ENCODE measurements at regions not wholly inside any gene's neighbourhood (a gene's known extent, or its start where the extent isn't known, plus 50 kb on each side); places are given as distances from the start of the nearest gene placed in this dataset.

DNA sequence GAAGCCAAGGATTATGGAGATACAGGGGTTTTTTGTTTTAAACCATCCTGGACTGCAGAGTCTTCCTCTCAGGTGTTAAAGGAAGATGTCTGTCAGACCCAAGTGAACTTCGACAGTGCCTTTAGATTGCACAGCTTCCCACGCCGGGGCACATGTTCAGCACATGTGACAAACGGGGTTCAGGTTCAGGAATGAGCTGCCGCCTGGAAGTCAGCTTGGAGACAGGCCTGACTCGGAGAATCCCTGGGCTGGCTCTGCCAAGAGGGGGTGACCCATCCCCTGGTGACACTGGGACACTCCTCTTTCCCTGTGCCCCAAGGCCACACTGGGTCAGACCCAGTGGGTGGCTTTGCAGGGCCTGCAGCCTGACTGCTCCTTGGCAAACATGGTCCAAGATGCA is 359.3 kb upstream of the SALL3 start:
- no peak for DNase-seq

DNA sequence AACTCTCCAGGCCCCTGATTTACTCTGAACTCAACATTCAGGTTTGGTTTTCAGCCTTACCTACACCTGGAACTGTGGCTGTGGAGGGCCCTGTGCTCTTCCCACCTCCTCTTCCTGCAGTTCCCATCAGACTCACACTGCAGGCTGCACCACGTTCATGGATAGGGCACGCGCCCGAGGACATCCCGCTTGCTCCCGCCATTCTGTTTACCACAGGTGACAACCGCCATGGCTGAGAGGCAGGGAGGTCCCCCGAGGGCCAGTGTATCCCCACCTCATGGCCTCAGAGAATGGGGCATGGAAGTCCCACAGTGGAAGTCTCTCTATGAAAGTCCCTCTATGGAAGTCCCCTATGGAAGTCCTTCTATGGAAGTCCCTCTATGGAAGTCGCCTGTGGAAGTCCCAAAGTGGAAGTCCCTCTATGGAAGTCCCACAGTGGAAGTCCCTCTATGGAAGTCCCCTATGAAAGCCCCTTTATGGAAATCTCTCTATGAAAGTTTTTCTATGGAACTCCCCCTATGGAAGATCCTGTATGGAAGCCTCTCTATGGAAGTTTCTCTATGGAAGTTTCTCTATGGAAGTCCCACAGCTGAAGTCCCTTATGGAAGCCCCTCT is 358.4 kb upstream of the SALL3 start:
- no peak for DNase-seq

- DNase-seq = no peak
Observed at GRCh38 chr18:78622251-78622906, 357.2 kb upstream of the SALL3 start.

- no peak for DNase-seq
Observed at GRCh38 chr18:78622907-78623541, 356.6 kb upstream of the SALL3 start.

DNA sequence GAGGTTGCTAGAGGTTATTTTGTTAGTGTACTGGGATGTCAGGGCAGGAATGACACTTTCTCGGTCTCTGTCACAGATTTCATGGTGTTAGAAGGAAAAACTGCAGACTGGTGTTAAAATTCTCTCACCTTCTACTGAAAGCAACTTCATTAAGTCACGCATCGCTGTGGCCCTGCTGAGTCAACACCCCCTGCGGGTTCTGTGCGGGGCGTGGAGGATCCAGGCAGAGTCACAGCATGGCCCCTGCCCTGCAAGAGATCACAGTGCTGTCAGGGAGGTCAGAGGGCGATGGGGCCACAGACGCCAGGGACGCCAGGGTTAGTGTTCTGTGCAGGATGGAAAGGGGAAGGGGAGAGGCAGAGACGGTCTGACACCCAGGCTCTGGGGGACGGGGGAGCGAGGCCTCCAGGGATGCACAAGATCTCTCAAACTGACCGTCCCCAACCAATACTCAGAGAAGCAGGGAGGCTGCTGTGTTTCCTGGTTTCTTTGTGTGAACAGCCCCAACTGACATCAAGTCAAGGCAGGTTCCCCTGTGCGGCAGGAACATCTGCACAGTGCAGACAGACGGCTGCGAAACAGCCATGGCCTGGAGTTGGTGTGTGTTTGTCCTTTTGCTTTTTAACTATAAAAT is 354.9 kb upstream of the SALL3 start:
- DNase-seq = no peak

DNA sequence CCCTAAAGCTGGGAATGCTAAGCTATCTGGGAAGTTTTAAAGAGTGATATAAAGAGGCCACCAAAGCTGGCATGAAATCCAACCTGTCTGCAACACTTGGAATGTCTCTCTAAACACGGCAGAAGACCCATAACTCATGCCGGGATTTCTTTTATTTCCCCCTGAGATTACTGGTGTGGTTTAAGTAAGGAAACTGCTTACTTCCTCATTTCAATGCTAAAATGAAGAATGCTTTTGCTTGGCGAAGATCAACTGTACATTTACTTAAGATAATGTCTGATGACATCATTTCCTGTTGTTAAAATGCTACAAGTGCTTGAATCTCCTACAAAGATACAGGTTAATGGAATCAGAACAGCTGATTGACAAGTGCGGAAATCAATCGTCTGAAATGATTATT is 353.8 kb upstream of the SALL3 start:
- no peak for DNase-seq

DNA sequence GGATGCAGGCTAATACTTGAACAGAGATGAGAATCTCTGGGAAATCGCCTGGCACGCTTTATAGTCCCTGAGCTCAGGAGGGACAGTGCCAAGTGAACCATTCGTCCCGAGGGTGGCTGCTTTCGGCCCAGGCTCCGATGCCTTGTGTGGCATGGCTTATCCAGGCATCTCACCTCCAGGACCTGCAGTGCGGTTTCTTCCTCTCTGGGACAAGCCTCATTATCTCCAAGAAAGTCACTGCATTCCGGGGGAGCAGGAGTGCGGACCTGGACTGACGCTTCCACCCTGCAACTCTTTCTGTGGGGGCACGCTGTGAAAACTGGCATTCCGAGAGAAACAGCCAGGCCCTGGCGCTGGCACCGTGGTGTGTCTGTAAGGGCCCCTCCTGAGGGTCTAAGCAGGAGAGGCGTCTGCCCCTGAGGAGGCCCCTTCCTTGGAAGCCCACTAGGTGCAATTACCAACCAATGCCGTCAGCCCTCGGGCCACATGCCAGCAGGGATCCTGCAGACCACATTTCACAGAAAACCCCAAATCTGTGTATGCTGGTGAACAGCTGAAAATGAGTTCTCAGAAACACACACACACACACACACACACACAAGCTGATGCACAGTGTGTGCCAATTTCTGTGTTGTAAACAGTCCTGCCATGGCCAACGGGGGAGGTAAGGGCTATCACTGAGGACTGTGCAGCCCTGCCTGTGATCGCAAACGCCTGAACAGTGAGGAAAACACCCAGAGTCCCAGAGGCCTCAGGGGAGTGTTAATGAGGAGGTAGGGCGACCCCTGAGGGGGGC is 351.9 kb upstream of the SALL3 start:
- DNase-seq = no peak

- DNase-seq = no peak
Observed at GRCh38 chr18:78629426-78629825, 350.2 kb upstream of the SALL3 start.

DNA sequence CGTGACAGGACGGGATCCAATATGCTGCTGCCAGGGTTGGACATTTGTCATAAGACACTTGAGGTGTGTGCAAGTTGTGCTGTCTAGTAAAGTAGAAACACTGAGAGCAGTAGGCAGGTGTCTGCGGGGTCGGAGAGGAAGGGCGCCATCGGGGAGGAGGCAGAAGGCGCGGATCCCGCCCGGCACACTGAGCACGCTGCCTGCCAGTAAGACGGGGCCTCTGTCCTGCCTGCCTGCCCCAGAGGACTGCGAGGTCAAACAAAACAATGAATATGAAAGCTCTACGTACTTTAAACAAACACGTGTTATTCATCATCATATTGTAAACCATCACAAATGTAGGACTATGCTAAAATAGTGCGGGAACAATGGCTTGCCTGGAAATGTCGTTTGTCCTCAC is 349.3 kb upstream of the SALL3 start:
- DNase-seq = no peak

- no peak for DNase-seq
Observed at GRCh38 chr18:78630981-78631510, 348.6 kb upstream of the SALL3 start.

DNA sequence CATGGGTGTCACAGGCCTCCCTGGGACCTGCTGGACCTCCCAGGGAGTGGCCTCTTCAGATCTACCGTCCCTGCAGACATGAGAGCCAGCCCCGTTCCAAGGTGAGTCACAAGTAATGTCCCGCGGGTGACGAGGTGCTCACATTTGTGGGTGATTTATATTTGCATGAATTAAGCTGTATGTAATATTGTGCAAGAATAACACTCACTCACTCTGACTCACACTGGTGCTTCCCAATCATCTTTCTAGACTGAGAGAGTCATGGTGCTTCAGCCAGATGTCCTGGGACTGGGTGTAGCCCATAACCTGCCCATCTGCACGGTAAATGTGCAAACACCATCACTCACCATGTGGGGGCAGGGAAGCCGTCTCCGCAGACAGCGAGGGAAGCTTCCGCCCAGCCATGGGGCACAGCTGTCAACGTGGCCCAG is 347.5 kb upstream of the SALL3 start:
- DNase-seq = no peak

GRCh38 chr18:78634061-78634696 is 345.4 kb upstream of the SALL3 start:
- DNase-seq = no peak

- DNase-seq = no peak
Observed at GRCh38 chr18:78635093-78635800, 344.4 kb upstream of the SALL3 start.

DNA sequence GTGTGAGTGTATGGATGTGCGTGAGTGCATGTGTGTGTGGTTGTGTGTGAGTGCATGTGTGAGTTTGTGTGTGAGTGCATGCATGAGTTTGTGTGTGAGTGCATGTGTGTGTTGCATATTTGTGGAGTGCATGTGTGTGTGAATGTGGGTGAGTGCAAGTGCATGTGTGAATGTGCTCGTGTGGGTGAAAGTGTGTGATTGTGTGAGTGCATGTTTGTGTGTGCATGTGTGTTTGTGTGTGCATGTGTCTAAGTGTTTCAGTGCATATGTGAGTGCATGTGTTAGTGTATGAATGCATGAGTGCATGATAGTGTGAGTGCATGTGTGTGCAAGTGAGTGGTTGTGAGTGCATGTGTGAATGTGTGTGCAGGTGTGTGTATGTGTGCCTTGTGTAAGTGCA is 343.4 kb upstream of the SALL3 start:
- no peak for DNase-seq

DNA sequence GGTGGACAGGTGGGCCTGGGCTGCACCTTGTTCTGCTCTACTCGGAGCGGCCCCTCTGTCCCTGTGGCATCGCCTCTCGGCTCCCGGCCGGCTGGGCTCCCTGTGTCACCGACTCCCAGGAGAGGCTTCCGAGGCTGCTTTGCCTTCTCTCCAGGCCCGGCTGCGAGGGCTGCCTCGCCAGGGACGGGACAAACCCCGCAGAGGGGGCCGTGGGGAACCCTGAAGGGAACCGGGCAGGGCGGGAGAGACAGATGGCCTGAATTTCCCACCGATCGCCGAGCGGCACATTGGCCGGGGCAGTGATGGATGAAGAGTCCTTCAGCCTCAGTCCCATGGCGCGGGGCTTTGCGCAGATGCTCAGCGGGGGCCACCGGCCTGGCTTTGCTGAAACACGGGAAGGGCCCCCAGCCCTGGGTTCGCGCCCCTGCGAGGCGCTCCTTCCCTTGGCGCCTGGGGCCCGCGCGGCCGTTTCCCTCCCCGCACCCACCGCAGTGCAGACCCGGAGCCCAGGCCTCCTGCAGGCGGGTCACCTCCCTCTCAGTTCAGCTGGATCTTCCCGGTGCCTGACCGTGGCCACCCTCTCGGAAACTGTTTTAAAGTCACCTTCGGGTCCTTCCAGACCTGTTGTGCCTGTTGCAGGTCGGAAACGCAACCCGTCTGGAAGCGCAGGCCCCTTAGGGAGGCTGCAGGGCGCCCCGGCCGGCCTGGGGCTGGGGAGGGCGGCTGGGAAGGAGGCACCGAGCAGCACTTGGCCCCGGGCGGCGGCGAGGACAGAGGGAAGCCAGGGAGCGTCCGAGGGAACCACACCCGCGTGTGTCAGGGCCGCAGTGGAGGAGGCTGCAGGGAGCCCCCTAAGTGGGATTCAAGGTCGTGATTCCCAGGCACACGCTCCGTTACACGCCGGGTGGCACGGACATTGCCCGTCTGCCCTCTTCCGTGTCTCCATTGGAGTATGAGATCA is 341.9 kb upstream of the SALL3 start:
- no peak for DNase-seq

GRCh38 chr18:78639006-78639950 is 340.3 kb upstream of the SALL3 start:
- no peak for DNase-seq

DNA sequence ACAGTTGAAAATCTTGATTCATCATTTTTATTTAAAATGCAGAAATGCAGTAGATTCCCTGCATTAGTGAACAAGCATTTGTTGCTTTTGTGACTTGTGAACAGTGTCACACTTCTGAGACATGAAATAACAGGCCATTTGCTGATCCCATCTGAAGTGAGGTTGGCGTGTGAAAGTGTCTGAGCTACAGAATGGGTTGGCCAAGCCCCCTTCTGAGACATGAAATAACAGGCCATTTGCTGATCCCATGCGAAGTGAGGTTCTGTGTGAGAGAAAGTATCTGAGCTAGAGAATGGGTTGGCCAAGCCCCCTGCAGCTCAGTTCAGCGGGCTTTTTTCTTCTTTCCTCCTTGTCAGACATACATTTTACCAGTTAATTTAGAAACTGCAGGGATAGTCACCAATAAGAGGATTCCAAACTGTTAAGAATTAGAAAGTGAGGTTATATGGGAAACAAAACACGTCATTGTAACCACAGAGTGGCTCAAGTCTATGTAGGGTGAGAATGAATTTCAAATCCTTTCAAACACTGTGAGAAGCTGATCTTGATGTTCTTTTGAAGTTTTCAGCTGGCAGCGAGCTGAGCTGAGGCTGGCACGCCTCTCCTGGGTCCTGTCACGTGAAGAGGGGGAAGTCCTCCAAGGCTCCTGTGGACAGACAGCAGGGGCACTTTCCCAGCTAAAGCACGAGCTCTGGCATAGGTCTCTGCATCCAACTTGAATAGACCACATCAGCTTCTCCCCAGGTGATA is 339.2 kb upstream of the SALL3 start:
- DNase-seq = no peak

GRCh38 chr18:78641689-78642231 is 337.9 kb upstream of the SALL3 start:
- no peak for DNase-seq
